Transverse colon (tissue), 4 donors: ENCODE measurements at regions not wholly inside any gene's neighbourhood (a gene's known extent, or its start where the extent isn't known, plus 50 kb on each side); places are given as distances from the start of the nearest gene placed in this dataset.

Experiments
- CTCF ChIP-seq, 5 experiments: fragments of 200-600 bp in 3 of 5; fragments of 450-650 bp in 2 of 5; sonication (generic) in 3 of 5; IDR thresholded peaks; 1 replicate in 2 of 5; 2 replicates in 3 of 5; pipeline ENCODE4 v1.5.1; 2016 to 2017; ENCODE audit warnings: antibody characterized with exemption in 5 of 5, inconsistent platforms in 3 of 5, mild to moderate bottlenecking in 2 of 5, moderate library complexity in 1 of 5
- POLR2AphosphoS5 ChIP-seq, 3 donors: sonication (generic); formaldehyde crosslinking; IDR thresholded peaks; one replicate each; pipeline ENCODE4 v1.6.1; 2016; ENCODE audit warnings: antibody characterized with exemption in 3 of 3

GRCh38 chr17:51445946-51446345 is 185.6 kb downstream of the UTP18 start:
- TF ChIP-seq CTCF (IDR thresholded peaks at IDR 0.05) (no peak), POLR2AphosphoS5 (IDR thresholded peaks at IDR 0.05) (no peak)
